ENCODE measurements at regions not wholly inside any gene's neighbourhood (a gene's known extent, or its start where the extent isn't known, plus 50 kb on each side); places are given as distances from the start of the nearest gene placed in this dataset.

DNA sequence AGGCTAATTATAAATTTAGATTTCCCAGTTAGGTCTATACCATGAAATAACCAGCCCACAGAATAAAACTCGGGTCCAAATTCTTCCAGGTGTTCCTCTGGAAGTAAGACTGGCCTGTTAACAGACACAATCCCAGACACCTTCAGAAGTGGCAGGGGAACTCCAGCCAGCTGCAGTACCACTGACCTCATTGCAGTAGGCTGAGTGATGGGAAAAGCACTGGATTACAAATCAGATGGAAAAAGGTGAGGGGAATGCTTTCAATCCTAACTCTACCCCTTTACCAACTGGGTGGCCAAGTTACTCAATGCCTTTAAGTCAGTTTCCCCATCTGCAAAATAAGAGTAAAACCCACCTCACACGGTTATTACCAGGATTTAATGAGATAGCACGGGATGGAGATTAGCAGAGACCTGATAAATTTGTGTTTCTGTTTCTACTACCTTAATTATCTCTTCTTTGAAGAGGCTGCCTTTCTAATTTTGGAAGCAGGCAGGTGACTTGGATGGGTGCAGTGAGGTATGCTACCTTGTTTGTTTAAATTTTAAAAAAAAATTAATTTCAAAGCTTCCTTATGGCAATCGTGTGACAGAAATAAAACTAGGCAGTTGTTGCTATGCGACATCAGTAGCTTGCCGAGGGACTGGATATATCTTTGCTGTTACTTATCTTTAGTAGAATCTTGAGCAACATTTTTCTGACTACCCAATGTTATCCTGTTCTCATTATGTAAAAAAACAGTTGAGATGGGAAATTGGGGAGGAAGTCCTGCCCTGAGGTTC, 167.3 kb upstream of the GRIN2B start:
- Mint-ChIP-seq H3K27me3 (no peaks in the 10 kb centered on the region), H3K27ac (no peak overlapping the region), H3K9me3 (ENCODE audit: low read depth) (peaks cover 5% of the 10 kb centered on the region), H3K36me3 (ENCODE audit: insufficient read depth) (no peaks in the 10 kb centered on the region), H3K4me3 (ENCODE audit: low read depth) (no peak overlapping the region), H3K4me1 (ENCODE audit: low read depth) (no peaks in the 10 kb centered on the region)
- TF ChIP-seq, protein P1, sequence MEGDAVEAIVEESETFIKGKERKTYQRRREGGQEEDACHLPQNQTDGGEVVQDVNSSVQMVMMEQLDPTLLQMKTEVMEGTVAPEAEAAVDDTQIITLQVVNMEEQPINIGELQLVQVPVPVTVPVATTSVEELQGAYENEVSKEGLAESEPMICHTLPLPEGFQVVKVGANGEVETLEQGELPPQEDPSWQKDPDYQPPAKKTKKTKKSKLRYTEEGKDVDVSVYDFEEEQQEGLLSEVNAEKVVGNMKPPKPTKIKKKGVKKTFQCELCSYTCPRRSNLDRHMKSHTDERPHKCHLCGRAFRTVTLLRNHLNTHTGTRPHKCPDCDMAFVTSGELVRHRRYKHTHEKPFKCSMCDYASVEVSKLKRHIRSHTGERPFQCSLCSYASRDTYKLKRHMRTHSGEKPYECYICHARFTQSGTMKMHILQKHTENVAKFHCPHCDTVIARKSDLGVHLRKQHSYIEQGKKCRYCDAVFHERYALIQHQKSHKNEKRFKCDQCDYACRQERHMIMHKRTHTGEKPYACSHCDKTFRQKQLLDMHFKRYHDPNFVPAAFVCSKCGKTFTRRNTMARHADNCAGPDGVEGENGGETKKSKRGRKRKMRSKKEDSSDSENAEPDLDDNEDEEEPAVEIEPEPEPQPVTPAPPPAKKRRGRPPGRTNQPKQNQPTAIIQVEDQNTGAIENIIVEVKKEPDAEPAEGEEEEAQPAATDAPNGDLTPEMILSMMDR (IDR thresholded peaks at IDR 0.05; ENCODE audit: unreplicated experiment): no peak
- DNase-seq (ENCODE audit: low spot score, unreplicated experiment): no peak

DNA sequence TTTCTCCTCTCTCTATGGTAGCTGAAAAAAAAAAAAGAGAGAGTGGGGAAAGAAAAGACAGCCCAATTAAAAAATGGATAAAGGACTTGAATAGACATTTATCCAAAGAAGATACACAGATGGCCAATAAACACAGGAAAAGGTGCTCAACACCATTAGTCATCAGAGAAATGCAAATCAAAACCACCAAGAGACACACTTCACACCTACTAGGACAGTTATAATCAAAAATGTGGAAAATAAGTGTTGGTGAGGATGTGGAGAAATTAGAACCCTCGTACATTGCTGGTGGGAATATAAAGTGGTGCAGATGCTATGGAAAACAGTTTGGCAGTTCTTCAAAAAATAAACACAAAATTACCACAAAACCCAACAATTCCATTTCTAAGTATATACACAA, 172.4 kb upstream of the GRIN2B start:
- Mint-ChIP-seq H3K27me3 (no peaks in the 10 kb centered on the region), H3K27ac (no peak overlapping the region), H3K4me3 (ENCODE audit: low read depth) (no peak overlapping the region), H3K9me3 (ENCODE audit: low read depth) (no peaks in the 10 kb centered on the region), H3K4me1 (ENCODE audit: low read depth) (no peaks in the 10 kb centered on the region), H3K36me3 (ENCODE audit: insufficient read depth) (no peaks in the 10 kb centered on the region)
- no peak for DNase-seq (ENCODE audit: low spot score, unreplicated experiment)
- TF ChIP-seq, protein P1 (IDR thresholded peaks at IDR 0.05; ENCODE audit: unreplicated experiment): no peak

DNA sequence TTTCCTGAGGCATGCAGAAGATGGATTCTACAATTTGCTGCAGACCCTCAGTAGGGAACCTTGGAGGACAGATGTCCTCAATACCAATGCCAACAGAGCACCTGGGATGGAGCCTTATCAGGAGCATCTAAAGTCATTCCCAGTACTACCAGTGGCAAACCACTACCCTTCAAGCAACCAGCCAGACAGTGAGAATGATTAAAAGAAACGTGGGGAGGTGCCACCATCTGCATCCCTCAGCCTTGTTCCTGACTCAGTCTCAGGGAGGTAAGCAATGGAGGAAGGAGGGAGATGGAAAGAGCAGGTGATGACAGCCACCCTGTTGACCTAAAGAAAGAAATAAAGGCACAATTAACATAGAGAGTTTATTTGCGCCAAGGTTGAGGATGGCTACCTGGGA, 175.2 kb upstream of the GRIN2B start:
- Mint-ChIP-seq H3K36me3 (ENCODE audit: insufficient read depth) (no peaks in the 10 kb centered on the region), H3K27me3 (no peaks in the 10 kb centered on the region), H3K27ac (no peak overlapping the region), H3K9me3 (ENCODE audit: low read depth) (no peaks in the 10 kb centered on the region), H3K4me3 (ENCODE audit: low read depth) (no peak overlapping the region), H3K4me1 (ENCODE audit: low read depth) (no peaks in the 10 kb centered on the region)
- DNase-seq (ENCODE audit: low spot score, unreplicated experiment): no peak
- TF ChIP-seq, protein P1 (IDR thresholded peaks at IDR 0.05; ENCODE audit: unreplicated experiment): no peak

DNA sequence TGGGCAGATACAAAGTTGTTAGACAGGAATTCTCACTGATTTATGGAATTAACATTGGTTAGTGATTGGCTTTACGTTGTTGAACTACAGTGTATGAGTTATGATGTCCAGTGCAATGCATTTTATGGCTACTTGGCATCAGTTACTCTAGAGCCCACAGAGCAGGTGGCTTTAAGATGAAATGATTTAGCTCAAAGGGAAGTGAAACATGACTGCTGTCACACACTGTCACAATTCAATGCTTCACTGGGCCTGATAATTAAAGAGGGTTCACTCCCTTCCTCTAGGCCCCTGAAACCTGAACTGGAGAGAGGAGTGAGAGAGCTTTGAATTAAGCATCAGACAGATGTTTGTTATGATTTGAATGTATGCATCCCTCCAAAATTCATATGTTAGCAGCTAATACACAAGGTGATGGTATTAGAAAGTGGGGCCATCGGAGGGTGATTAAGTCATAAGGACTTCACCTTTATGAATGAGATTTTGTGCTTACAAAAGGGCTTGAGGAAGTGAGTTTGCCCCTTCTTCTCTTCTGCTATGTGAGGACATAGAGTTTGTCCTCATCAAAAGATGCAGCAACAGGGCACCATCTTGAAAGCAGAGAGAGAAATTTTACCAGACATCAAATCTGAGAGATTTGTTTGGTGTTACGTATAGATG, 175.8 kb upstream of the GRIN2B start:
- Mint-ChIP-seq H3K36me3 (ENCODE audit: insufficient read depth) (no peaks in the 10 kb centered on the region), H3K4me3 (ENCODE audit: low read depth) (no peak overlapping the region), H3K27me3 (no peaks in the 10 kb centered on the region), H3K4me1 (ENCODE audit: low read depth) (no peaks in the 10 kb centered on the region), H3K27ac (no peak overlapping the region), H3K9me3 (ENCODE audit: low read depth) (no peaks in the 10 kb centered on the region)
- TF ChIP-seq, protein P1 (IDR thresholded peaks at IDR 0.05; ENCODE audit: unreplicated experiment): no peak
- DNase-seq (ENCODE audit: low spot score, unreplicated experiment): no peak

DNA sequence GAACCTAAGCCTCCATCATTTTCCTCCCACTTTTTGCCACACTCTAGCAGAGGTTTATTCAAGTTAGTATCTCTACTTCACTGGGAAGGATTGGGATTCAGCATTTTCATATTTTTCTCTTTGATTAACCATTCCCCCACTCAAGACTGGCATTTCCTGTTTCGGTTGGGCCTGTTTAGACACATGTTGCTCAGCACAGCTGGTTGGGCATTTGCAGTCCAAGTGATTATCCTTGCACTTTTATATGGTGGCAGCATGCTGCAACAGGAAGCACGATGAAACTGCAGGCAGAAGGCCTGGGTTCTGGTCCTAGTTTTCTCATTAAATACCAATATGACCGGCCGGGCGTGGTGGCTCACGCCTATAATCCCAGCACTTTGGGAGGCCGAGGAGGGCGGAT, 182.9 kb upstream of the GRIN2B start:
- H3K4me3 Mint-ChIP-seq (ENCODE audit: low read depth): no peak overlapping the region
- TF ChIP-seq, protein P1 (IDR thresholded peaks at IDR 0.05; ENCODE audit: unreplicated experiment): no peak
- H3K4me1 Mint-ChIP-seq (ENCODE audit: low read depth): no peaks in the 10 kb centered on the region
- DNase-seq (ENCODE audit: low spot score, unreplicated experiment): no peak
- no peaks in the 10 kb centered on the region for H3K36me3 Mint-ChIP-seq (ENCODE audit: insufficient read depth)
- no peaks in the 10 kb centered on the region for H3K9me3 Mint-ChIP-seq (ENCODE audit: low read depth)
- H3K27me3 Mint-ChIP-seq: no peaks in the 10 kb centered on the region
- no peak overlapping the region for H3K27ac Mint-ChIP-seq

All from progenitor cell of endocrine pancreas (in vitro differentiated cells).